PC-3 (cell line): ENCODE measurements at regions not wholly inside any gene's neighbourhood (a gene's known extent, or its start where the extent isn't known, plus 50 kb on each side); places are given as distances from the start of the nearest gene placed in this dataset.

Source experiments
- ATAC-seq: fragments of 200-7000 bp; cut with Tn5 transposase; 2 replicates; pipeline ENCODE4 v1.9.1; 2020; ENCODE audit warnings: mild to moderate bottlenecking, moderate library complexity
- BruUV-seq: library from RNA; stranded (reverse); fragments of 400-500 nt; replicated peaks from 2 replicates; lab custom pipeline; 2021; lab: Mats Ljungman, UMichigan
- CTCF ChIA-PET: fragments of 300-600 bp; sonication (Branson Sonifier 250); formaldehyde crosslinking; loops from one replicate; lab custom pipeline; 2022; ENCODE audit warnings: antibody characterized with exemption; lab: Charles Lee
- POLR2A ChIA-PET: fragments of 300-600 bp; sonication (Branson Sonifier 250); formaldehyde crosslinking; loops from one replicate; lab custom pipeline; 2022; ENCODE audit warnings: antibody characterized with exemption; ENCODE audit not compliant: unreplicated experiment; lab: Charles Lee
- DNase-seq: peaks from one replicate; pipeline ENCODE4 v3.0.0-alpha.2; 2015
- H2AFZ ChIP-seq: fragments of 300-600 bp; sonication (generic); 2 replicates; pipeline ENCODE4 v1.6.0; 2016; ENCODE audit warnings: antibody characterized with exemption, low read length
- H3F3A ChIP-seq: fragments of 300-600 bp; sonication (generic); one replicate; pipeline ENCODE4 v1.6.0; 2017; ENCODE audit warnings: antibody characterized with exemption, low read length, control low read depth, mild to moderate bottlenecking; ENCODE audit not compliant: unreplicated experiment
- H3K27ac ChIP-seq: fragments of 300-600 bp; sonication (generic); 2 replicates; pipeline ENCODE4 v1.5.1; 2016; ENCODE audit warnings: mild to moderate bottlenecking, low read length
- H3K27me3 ChIP-seq: fragments of 300-600 bp; sonication (generic); 2 replicates; pipeline ENCODE4 v1.6.1; 2016; ENCODE audit warnings: low read length, mixed read lengths
- H3K36me3 ChIP-seq: fragments of 300-600 bp; sonication (generic); 2 replicates; pipeline ENCODE4 v1.6.1; 2016; ENCODE audit warnings: low read depth, mixed run types, low read length, mixed read lengths
- H3K4me1 ChIP-seq: fragments of 300-600 bp; sonication (generic); 2 replicates; pipeline ENCODE4 v1.5.1; 2016; ENCODE audit warnings: low read length; ENCODE audit not compliant: insufficient read depth
- H3K4me2 ChIP-seq: fragments of 300-600 bp; sonication (generic); 2 replicates; pipeline ENCODE4 v1.6.0; 2016; ENCODE audit warnings: low read length
- H3K4me3 ChIP-seq: fragments of 300-600 bp; sonication (generic); 2 replicates; pipeline ENCODE4 v1.5.1; 2016; ENCODE audit warnings: mild to moderate bottlenecking, low read length, mixed read lengths
- H3K79me2 ChIP-seq: fragments of 300-600 bp; sonication (generic); 2 replicates; pipeline ENCODE4 v1.6.1; 2017; ENCODE audit warnings: low read length, mixed read lengths
- H3K9ac ChIP-seq: fragments of 300-600 bp; sonication (generic); 2 replicates; pipeline ENCODE4 v1.6.0; 2016; ENCODE audit warnings: mild to moderate bottlenecking, low read length
- H3K9me2 ChIP-seq: fragments of 300-600 bp; sonication (generic); replicated peaks from 2 replicates; pipeline ENCODE4 v1.6.1; 2016; ENCODE audit warnings: mixed run types, low read length, mixed read lengths
- H3K9me3 ChIP-seq: fragments of 300-600 bp; sonication (generic); 2 replicates; pipeline ENCODE4 v1.6.1; 2016; ENCODE audit warnings: low read length, mixed read lengths
- H4K20me1 ChIP-seq: fragments of 300-600 bp; sonication (generic); 2 replicates; pipeline ENCODE4 v1.6.1; 2016; ENCODE audit warnings: low read length, mixed read lengths
- CTCF ChIP-seq: fragments of 300-600 bp; sonication (generic); conservative IDR thresholded peaks from 2 replicates; pipeline ENCODE4 v1.5.1; 2017; ENCODE audit warnings: antibody characterized with exemption, low read depth, mild to moderate bottlenecking, low read length
- EZH2 ChIP-seq: fragments of 300-600 bp; sonication (generic); IDR thresholded peaks from one replicate; pipeline ENCODE4 v1.6.1; 2017; ENCODE audit warnings: antibody characterized with exemption, mild to moderate bottlenecking, low read length; ENCODE audit not compliant: unreplicated experiment
- EZH2phosphoT487 ChIP-seq: fragments of 300-600 bp; sonication (generic); IDR thresholded peaks from 2 replicates; pipeline ENCODE4 v1.6.1; 2018; ENCODE audit warnings: mild to moderate bottlenecking, antibody characterized with exemption, low read length, borderline replicate concordance
- intact Hi-C: fragments of 100-400 bp; cut with micrococcal nuclease; formaldehyde crosslinking; loops from 2 replicates; pipeline ENCODE4 v1.9.0; 2023

DNA sequence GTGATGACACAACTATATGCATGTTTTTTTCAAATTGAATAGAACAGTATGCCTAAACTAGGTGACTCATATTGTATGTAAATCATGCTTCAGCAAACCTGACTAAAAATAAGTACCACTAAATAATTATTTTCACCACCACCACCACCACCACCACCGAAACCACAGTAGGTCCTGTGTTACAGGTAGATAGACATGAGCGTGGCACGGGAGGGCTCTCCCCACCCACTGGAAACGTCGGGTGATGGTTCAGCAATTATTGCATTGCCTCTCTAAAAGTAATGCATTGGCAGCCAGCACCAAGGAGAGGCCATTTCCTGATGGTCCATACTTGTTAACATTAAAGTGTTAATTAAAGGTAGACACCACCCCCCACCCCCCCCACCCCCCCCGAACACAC lies 297.0 kb upstream of the NCAM2 start:
- DNase-seq, result no peak
- intact Hi-C loops, result no loop called here

DNA sequence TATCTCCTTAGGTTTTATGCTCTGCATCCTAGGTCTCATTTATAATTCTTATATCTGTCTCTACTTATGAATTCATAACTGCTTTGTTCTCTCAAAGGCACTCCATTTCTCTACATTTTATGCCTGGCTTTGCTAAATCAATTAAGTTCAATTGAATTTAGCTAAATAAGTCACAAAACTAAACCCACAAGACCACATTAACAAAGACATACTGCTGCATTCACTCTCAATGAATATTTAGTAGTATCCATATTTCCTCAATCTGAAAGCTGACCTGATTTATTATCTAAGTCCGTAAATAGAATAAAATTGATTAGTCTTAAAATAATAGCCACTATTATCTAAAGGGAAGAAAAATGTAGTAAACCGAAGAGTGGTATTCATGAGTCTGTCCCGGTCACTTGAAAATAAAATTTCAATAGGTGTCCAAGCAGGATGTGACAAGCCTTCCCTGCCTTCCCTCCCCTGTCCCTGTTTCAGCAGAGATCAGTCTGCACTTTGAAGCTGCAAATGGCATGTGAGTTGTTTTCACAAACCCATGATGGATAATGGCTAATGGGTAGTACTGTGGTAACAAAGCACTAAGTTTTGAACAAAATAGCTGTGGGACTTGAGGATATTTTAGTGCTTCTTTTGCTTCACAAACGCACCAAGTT lies 295.0 kb upstream of the NCAM2 start:
- Histone ChIP-seq H2AFZ (no peak overlapping the region), H3K9me2 (no peaks in the 10 kb centered on the region), H4K20me1 (no peaks in the 10 kb centered on the region), H3K4me1 (no peaks in the 10 kb centered on the region), H3K27ac (no peak overlapping the region), H3F3A (no peaks in the 10 kb centered on the region), H3K9me3 (peaks cover 6% of the 10 kb centered on the region; the same call in 1 of the 2 replicates), H3K4me3 (no peak overlapping the region), H3K27me3 (no peaks in the 10 kb centered on the region), H3K9ac (no peak overlapping the region), H3K36me3 (no peaks in the 10 kb centered on the region), H3K4me2 (no peak overlapping the region), H3K79me2 (no peaks in the 10 kb centered on the region)
- CTCF ChIA-PET, result no interaction called here
- POLR2A ChIA-PET, result no interaction called here
- TF ChIP-seq EZH2 (no peak), EZH2phosphoT487 (no peak), CTCF (no peak)
- no TSS peak for BruUV-seq
- intact Hi-C loops, result no loop called here
- DNase-seq (no peak), ATAC-seq (no peak)

More for the DNA sequence above, 297.0 kb upstream of the NCAM2 start:
- Histone ChIP-seq H3K27ac (no peak overlapping the region), H3K27me3 (no peaks in the 10 kb centered on the region), H3K9ac (no peak overlapping the region), H4K20me1 (no peaks in the 10 kb centered on the region), H3K9me3 (peaks cover 9% of the 10 kb centered on the region; the same call in 1 of the 2 replicates), H3K79me2 (no peaks in the 10 kb centered on the region), H3K36me3 (no peaks in the 10 kb centered on the region), H2AFZ (no peak overlapping the region), H3K9me2 (no peaks in the 10 kb centered on the region), H3F3A (no peaks in the 10 kb centered on the region), H3K4me2 (no peak overlapping the region), H3K4me3 (no peak overlapping the region), H3K4me1 (no peaks in the 10 kb centered on the region)
- no peak for TF ChIP-seq EZH2phosphoT487
- no peak for TF ChIP-seq CTCF
- no peak for TF ChIP-seq EZH2
- ChIA-PET CTCF (no interaction called here), POLR2A (no interaction called here)
- no peak for ATAC-seq
- no TSS peak for BruUV-seq

GRCh38 chr21:20720623-20721022 lies 277.6 kb upstream of the NCAM2 start:
- no peaks in the 10 kb centered on the region for H3F3A ChIP-seq
- peak; percentile 65 for ATAC-seq
- peaks cover 11% of the 10 kb centered on the region; the same call in 1 of the 2 replicates for H3K4me1 ChIP-seq
- CTCF ChIA-PET, result no interaction called here
- no peak overlapping the region for H3K9ac ChIP-seq
- no peaks in the 10 kb centered on the region for H3K79me2 ChIP-seq
- POLR2A ChIA-PET, result no interaction called here
- no peaks in the 10 kb centered on the region for H3K9me2 ChIP-seq
- no peaks in the 10 kb centered on the region for H4K20me1 ChIP-seq
- H3K27ac ChIP-seq, result 0 out of 2 replicates have a peak overlapping the region, but pooled peaks have one; percentile 16
- no peak overlapping the region for H3K4me2 ChIP-seq
- H3K36me3 ChIP-seq, result no peaks in the 10 kb centered on the region
- H3K9me3 ChIP-seq, result 0 out of 2 replicates have a peak, but pooled peaks cover 4% of the 10 kb centered on the region
- TF ChIP-seq EZH2phosphoT487, result no peak
- TF ChIP-seq EZH2, result no peak
- TF ChIP-seq CTCF, result no peak
- peak; percentile 63 for DNase-seq
- H3K4me3 ChIP-seq, result no peak overlapping the region
- no TSS peak for BruUV-seq
- no peaks in the 10 kb centered on the region for H3K27me3 ChIP-seq
- peak overlapping the region; percentile 18; the same call in 1 of the 2 replicates for H2AFZ ChIP-seq
- intact Hi-C loops, result no loop called here
